Dermis blood vessel endothelial cell (primary cell): ENCODE measurements at regions not wholly inside any gene's neighbourhood (a gene's known extent, or its start where the extent isn't known, plus 50 kb on each side); places are given as distances from the start of the nearest gene placed in this dataset.
"Not testable (repeated sequence)": the region's sequence is repeated elsewhere in the genome, so short reads cannot be mapped to it uniquely, and the experiment has no call there.

ENCODE experiments used
- DNase-seq: peaks from one replicate; pipeline ENCODE4 v3.0.0; 2010

- DNase-seq = no peak
Measured at GRCh38 chr6:144360401-144360800, 75.3 kb downstream of the UTRN start.

DNA sequence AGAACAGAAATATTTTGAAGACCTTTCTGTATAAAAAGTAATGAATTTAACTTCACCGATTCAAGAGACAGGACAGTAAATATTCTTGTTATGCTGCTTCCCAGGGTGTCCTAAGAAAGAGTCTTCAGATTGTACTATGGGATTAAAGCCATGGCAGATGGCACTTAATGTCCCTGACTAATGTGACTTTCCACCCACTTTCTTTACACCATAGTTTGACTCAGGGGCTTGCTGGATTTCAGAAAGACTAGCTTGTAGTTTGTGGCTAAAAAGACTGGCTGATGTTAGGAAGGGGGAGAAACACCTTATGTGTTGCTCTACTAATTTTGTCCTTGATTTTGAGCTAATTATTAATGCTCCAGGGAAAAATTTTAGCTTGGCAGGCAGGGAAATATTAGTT, 75.9 kb downstream of the UTRN start:
- DNase-seq = no peak

DNA sequence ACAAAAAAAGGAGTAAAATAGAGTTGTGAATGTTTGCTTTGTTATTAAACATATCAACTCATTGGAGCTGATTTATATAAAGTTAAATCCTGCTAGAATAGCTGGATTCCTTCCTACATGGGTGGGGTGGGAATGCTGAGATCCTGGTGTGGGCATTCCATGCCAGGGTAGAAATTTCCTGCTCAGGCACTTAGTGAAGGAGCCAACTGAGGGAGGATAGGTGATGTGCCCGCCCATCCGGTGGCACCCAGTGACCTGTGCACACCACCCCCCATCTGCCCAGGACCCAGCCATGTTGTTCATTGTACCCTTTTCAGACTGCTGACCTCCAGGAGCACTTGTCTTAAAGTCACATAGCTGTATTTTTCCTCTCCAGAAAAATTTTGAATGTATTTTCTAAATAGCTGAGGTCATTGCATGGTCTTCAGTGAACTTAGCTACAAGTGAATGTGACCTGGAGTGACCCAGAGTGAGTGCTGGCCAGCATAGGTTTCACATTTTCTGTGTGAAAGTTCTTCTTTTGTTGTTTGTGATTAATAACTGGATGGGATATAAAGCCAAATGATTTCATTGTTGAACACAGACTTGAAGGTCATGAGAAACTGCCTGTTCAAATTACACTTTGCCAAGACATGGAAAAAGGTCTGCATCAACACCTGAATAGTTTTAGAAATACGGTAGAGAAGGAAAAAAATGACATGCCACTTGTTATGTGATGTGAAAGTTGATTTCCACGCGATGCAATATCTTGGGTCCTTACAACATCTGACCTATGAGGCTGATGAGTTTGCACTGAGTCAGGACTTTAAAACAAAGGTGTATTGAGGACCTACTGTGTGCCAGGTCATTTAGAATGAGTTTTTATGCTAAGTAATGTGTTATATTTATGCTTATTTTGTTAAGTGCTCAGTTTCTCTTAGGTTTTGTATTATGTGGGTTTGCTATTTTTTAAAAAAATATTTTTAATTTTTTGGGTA, 77.2 kb downstream of the UTRN start:
- peak; percentile 94 for DNase-seq

GRCh38 chr6:144364208-144364720, 79.1 kb downstream of the UTRN start:
- no peak for DNase-seq

DNA sequence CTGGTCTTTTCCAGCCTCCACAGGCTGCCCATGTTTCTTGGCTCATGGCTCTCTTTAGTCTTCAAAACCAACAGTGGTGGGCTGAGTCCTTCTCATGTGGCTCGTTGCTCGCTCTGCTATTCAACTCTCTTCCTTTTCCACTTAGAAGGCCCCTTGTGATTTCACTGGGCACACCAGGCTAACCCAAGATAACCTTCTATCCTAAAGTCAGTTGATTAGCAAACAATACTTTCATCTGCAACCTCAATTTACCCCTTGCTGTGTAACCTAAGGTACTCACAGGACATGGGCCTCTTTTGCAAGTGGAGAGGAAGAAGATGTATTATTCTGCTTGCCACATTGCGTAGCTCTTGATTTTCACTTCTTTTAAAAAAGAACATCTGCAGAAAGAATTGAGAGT, 79.6 kb downstream of the UTRN start:
- no peak for DNase-seq

GRCh38 chr6:144365271-144365670, 80.1 kb downstream of the UTRN start:
- DNase-seq = peak; percentile 49

GRCh38 chr6:144369696-144370095, 84.6 kb downstream of the UTRN start:
- DNase-seq = not testable (repeated sequence)

- DNase-seq = no peak
Measured at GRCh38 chr6:144372116-144372515, 87.0 kb downstream of the UTRN start.

DNA sequence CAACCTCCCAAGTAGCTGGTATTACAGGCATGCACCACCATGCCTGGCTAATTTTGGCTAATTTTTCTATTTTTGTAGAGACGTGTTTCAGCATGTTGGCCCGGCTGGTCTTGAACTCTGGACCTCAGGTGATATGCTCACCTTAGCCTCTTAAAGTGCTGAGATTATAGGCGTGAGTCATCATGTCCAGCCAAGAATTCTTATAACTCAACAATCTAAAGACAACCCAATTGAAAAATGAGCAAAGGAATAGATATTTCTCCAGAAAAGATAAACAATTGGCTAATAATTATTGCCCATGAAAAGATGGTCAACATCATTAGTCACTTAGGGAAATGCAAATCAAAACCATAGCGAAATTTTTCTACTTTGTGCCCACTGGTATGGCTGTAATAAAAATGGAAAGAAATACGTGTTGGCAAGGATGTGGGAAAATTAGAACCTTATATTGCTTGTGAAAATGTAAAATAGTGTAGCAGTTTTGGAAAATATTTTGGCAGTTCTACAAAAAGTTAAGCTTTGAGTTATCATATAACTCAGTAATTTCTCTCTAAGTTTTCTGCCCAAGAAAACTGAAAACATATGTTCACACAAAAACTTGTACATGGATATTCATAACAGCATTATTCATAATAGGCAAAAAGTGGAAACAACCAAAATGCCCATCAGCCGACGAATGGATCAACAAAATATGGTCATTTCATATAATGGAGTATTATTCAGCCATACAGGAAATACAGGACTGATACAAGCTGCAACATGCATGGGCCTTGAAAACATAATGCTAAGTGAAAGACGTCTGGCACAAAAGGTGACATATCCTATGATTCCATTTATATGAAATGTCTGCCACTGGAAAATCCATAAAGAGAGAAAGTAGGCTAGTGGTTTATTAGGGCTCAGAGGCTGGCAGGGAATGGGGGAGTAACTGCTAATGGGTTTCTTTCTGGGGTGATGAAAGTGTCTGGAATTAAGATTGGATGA, 87.8 kb downstream of the UTRN start:
- DNase-seq = no peak

GRCh38 chr6:144374525-144374924, 89.4 kb downstream of the UTRN start:
- not testable (repeated sequence) for DNase-seq

DNA sequence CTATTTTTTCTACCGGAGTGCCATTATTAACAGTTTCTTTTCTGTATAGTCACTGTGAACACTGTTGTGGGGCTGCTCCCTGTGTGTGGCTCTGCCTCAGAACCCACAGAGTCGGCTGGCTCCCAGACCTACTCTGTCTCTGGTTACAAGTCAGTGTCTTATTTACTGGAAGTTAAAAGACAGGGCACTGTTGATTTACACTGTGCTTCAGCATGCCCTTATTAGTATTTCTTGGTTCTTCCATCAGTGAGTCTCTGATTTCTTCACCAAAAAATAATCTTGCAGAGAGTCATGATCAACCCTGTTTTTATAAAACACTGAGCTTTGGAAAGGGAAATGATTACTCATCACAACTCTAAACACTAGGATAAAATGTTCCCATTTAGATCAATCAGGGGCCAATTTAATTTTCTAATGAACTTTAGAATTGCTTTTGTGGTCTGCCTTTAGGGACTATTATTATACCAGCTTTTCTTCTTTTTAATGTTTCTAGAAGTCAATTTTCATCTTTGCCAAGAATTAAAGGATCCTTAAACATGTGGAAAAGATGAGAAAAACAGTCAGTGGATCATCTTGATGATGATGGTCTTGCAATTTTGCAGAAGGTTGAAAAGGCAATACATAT, 92.6 kb downstream of the UTRN start:
- DNase-seq = peak; percentile 49

DNA sequence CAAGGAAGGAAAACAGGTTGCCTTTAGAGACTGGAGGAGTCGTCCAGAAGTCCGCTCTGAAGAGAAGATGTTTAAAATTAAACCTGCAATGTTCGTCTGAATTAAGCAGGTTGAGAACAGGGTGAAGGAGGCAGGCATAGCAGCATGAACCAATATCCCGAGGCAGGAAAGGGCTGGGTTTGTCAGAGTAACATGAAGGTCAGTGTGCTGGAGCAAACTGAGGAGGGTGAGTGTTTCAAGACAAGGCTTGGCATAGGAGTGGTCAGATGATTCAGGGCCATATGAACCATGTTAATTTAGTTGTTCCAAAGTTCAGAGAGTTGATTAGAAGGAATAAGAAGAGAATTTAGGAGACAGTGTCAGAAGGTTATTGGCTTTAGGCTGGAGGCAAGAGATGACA, 93.3 kb downstream of the UTRN start:
- DNase-seq = peak; percentile 63

DNA sequence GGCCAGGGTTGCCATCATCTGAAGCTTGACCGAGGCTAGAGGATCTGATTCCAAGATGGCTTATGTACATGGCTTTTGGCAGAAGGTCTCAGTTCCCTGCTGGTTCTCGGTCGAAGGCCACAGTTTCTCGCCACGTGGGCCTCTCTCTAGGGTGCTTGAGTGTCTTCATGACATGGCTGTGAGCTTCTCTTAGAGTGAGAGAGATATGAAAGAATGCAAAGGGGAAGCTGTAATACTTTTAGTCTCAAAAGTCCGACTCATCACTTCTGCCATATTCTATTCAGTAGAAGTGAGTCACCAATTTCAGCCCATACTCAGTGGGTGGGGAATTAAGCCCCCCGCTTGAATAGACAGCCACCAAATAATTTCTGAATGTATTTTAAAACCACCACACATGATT, 94.2 kb downstream of the UTRN start:
- DNase-seq = no peak

DNA sequence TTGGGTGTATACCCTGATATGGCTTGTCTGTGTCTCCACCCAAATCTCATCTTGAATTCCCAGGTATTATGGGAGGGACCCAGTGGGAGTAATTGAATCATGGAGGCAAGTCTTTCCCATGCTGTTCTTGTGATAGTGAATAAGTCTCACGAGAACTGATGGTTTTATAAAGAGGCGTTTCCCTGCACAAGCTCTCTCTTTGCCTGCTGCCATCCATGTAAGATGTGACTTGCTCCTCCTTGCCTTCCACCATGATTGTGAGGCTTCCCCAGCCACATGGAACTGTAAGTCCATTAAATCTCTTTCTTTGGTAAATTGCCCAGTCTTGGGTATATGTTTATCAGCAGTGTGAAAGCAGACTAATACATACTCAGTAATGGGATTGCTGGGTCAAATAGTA, 96.4 kb downstream of the UTRN start:
- not testable (repeated sequence) for DNase-seq

DNA sequence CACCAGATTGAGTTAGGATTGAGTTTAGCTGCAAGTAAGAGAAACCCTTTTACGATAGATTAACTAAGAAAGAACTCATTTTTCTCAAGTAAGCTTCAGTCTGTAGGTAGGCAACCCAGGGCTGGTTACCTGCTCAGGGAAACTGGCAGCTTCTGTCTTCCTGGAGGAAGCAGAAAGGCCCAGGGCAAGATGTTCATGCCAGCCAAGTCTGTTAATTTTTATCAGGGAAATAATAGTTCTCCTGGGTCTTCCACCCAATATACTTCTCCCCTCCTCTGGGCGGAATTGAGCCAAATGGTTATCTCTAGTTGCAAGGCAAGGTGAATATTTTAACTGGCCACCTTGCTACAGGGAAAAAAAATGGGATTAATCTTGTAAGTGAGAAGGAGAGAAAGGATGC, 98.2 kb downstream of the UTRN start:
- no peak for DNase-seq

DNA sequence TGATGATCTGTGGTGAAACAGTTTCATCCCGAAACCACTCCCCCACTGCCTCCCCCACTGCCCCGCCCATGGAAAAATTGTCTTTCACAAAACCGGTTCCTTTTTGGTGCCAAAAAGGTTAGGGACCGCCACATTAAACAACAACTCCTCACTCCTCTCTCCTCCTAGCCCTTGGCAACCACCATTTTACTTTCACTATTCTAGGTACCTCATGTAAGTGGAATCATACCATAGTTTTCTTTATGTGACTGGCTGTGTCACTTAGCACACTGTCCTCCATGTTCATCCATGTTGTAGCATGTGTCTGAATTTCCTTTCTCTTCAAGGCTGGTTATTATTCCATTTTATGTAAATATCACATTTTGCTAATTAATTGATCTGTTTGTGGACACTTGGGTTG, 99.3 kb downstream of the UTRN start:
- DNase-seq = no peak

DNA sequence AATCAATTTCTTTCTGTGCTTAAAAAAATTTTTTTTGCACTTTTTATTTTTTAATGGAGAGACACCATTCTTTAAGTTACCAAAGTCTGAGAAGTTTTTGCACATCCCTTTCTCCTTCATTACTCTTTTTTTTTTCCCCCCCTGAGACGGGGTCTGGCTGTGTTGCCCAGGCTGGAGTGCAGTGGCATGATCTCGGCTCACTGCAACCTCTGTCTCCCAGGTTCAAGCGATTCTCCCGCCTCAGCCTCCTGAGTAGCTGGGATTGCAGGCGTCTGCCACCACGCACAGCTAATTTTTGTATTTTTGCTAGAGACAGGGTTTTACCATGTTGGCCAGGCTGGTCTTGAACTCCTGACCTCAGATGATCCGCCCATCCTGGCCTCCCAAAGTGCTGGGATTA, 104.3 kb downstream of the UTRN start:
- not testable (repeated sequence) for DNase-seq

DNA sequence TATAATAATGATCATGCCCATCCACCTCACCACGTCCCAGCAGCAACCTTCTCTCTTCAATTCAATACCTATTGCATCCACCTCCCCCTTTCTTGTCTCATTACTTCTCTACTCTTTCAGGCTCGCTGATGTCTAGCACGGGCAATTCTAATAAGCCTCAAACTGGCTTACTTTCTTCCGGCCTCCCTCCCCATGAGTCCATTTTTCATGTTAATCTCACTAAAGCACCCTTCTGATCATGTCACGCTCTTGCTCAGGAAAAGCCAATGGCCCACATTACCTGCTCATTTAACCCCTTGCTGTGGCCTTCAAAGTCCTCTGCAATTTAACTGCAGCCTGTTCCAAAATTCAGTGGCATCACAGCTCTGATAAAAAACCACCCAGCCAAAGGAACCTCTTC, 105.1 kb downstream of the UTRN start:
- DNase-seq = no peak

GRCh38 chr6:144390886-144391285, 105.8 kb downstream of the UTRN start:
- DNase-seq = peak; percentile 49

GRCh38 chr6:144392536-144392935, 107.4 kb downstream of the UTRN start:
- no peak for DNase-seq

- DNase-seq = no peak
Measured at GRCh38 chr6:144394210-144394609, 109.1 kb downstream of the UTRN start.

GRCh38 chr6:144395014-144395413, 109.9 kb downstream of the UTRN start:
- DNase-seq = peak; percentile 33

DNA sequence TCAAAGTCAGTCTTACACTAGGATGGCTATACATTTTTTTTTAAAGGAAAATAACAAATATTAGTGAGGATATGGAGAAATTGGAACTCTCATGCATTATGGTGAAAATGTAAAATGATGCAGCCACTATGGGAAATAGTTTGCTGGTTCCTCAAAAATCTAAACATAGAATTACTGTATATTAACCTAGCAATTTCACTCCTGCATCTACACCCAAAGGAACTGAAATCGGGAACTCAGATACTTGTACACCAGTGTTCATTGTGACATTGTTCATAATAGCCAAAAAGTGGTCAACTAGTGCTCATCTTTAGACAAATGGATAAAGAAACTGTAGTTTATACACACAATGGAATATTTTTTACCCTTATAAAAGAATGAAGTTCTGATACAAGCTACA, 110.7 kb downstream of the UTRN start:
- DNase-seq = no peak
